ENCODE measurements at regions not wholly inside any gene's neighbourhood (a gene's known extent, or its start where the extent isn't known, plus 50 kb on each side); places are given as distances from the start of the nearest gene placed in this dataset.

DNA sequence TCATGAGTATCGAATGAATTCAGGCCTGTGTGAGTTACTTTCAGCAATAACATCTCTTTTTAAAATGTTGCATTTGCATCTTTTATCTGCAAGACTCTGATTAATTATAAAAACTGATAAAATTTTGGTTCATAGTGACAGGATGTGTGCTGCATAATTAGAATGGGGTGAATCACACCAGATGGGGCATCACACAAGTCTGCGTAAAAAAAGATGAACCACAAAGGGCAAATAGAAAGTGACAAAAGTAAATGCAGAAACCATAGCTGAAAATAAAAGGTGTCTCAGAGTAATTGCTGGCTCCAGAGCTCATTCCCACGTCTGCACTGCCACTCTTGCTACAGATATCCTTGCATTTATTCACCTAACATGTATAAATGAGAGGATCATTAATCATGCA lies 131.1 kb downstream of the HS3ST1 start:
- H3K4me1 Mint-ChIP-seq = 0 out of 2 replicates have a peak, but pooled peaks cover 5% of the 10 kb centered on the region
- TF ChIP-seq IRF1 (CRISPR knock-in tag; IDR thresholded peaks at IDR 0.05) (no peak), MXD4 (CRISPR knock-in tag; IDR thresholded peaks at IDR 0.05; ENCODE audit: borderline replicate concordance) (no peak), RORB (CRISPR knock-in tag; IDR thresholded peaks at IDR 0.05) (no peak), PREB (CRISPR knock-in tag; IDR thresholded peaks at IDR 0.05; ENCODE audit: borderline replicate concordance) (no peak), PRDM15 (CRISPR knock-in tag; IDR thresholded peaks at IDR 0.05) (no peak), ZNF219 (CRISPR knock-in tag; IDR thresholded peaks at IDR 0.05; ENCODE audit: borderline replicate concordance) (no peak), ZNF425 (CRISPR knock-in tag; conservative IDR thresholded peaks at IDR 0.05) (no peak), USF2 (CRISPR knock-in tag; IDR thresholded peaks at IDR 0.05) (no peak), RELA (CRISPR knock-in tag; IDR thresholded peaks at IDR 0.05; ENCODE audit: borderline replicate concordance) (no peak), CREM (CRISPR knock-in tag; IDR thresholded peaks at IDR 0.05) (no peak)
- TF ChIP-seq, protein P1, sequence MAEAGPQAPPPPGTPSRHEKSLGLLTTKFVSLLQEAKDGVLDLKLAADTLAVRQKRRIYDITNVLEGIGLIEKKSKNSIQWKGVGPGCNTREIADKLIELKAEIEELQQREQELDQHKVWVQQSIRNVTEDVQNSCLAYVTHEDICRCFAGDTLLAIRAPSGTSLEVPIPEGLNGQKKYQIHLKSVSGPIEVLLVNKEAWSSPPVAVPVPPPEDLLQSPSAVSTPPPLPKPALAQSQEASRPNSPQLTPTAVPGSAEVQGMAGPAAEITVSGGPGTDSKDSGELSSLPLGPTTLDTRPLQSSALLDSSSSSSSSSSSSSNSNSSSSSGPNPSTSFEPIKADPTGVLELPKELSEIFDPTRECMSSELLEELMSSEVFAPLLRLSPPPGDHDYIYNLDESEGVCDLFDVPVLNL (CRISPR knock-in tag; IDR thresholded peaks at IDR 0.05; ENCODE audit: borderline replicate concordance, low read depth) = no peak
- TF ChIP-seq, protein P2, sequence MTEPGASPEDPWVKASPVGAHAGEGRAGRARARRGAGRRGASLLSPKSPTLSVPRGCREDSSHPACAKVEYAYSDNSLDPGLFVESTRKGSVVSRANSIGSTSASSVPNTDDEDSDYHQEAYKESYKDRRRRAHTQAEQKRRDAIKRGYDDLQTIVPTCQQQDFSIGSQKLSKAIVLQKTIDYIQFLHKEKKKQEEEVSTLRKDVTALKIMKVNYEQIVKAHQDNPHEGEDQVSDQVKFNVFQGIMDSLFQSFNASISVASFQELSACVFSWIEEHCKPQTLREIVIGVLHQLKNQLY (CRISPR knock-in tag; IDR thresholded peaks at IDR 0.05) = no peak
- TF ChIP-seq, protein P3, sequence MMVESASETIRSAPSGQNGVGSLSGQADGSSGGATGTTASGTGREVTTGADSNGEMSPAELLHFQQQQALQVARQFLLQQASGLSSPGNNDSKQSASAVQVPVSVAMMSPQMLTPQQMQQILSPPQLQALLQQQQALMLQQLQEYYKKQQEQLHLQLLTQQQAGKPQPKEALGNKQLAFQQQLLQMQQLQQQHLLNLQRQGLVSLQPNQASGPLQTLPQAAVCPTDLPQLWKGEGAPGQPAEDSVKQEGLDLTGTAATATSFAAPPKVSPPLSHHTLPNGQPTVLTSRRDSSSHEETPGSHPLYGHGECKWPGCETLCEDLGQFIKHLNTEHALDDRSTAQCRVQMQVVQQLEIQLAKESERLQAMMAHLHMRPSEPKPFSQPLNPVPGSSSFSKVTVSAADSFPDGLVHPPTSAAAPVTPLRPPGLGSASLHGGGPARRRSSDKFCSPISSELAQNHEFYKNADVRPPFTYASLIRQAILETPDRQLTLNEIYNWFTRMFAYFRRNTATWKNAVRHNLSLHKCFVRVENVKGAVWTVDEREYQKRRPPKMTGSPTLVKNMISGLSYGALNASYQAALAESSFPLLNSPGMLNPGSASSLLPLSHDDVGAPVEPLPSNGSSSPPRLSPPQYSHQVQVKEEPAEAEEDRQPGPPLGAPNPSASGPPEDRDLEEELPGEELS (CRISPR knock-in tag; IDR thresholded peaks at IDR 0.05) = no peak
- TF ChIP-seq, protein P4, sequence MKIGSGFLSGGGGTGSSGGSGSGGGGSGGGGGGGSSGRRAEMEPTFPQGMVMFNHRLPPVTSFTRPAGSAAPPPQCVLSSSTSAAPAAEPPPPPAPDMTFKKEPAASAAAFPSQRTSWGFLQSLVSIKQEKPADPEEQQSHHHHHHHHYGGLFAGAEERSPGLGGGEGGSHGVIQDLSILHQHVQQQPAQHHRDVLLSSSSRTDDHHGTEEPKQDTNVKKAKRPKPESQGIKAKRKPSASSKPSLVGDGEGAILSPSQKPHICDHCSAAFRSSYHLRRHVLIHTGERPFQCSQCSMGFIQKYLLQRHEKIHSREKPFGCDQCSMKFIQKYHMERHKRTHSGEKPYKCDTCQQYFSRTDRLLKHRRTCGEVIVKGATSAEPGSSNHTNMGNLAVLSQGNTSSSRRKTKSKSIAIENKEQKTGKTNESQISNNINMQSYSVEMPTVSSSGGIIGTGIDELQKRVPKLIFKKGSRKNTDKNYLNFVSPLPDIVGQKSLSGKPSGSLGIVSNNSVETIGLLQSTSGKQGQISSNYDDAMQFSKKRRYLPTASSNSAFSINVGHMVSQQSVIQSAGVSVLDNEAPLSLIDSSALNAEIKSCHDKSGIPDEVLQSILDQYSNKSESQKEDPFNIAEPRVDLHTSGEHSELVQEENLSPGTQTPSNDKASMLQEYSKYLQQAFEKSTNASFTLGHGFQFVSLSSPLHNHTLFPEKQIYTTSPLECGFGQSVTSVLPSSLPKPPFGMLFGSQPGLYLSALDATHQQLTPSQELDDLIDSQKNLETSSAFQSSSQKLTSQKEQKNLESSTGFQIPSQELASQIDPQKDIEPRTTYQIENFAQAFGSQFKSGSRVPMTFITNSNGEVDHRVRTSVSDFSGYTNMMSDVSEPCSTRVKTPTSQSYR (CRISPR knock-in tag; IDR thresholded peaks at IDR 0.05) = no peak
- TF ChIP-seq, protein P5, sequence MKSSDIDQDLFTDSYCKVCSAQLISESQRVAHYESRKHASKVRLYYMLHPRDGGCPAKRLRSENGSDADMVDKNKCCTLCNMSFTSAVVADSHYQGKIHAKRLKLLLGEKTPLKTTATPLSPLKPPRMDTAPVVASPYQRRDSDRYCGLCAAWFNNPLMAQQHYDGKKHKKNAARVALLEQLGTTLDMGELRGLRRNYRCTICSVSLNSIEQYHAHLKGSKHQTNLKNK (CRISPR knock-in tag; IDR thresholded peaks at IDR 0.05) = no peak
- no peak for ATAC-seq
- DNase-seq (ENCODE audit: low spot score) = no peak
- peaks cover 51% of the 10 kb centered on the region for H3K36me3 Mint-ChIP-seq
- CTCF ChIA-PET = no interaction called here
- POLR2A ChIA-PET = no interaction called here
- peaks cover 66% of the 10 kb centered on the region for H3K9me3 Mint-ChIP-seq
- H3K27ac Mint-ChIP-seq = no peak overlapping the region
- H3K27me3 Mint-ChIP-seq (ENCODE audit: low read depth) = peaks cover 2% of the 10 kb centered on the region; the same call in 1 of the 2 replicates
- H3K4me3 Mint-ChIP-seq = no peak overlapping the region
